Neural progenitor cell (in vitro differentiated cells): ENCODE measurements at regions not wholly inside any gene's neighbourhood (a gene's known extent, or its start where the extent isn't known, plus 50 kb on each side); places are given as distances from the start of the nearest gene placed in this dataset.

Experiments used
- DNase-seq: peaks from one replicate; pipeline ENCODE4 v3.0.0-alpha.2; 2016; ENCODE audit warnings: low spot score
- H2AFZ ChIP-seq: fragments of 200-600 bp; sonication (generic); replicated peaks from 2 replicates; pipeline ENCODE4 v1.6.1; 2016; ENCODE audit warnings: antibody characterized with exemption
- H3F3A ChIP-seq: fragments of 200-600 bp; sonication (generic); 2 replicates; pipeline ENCODE4 v1.6.1; 2016; ENCODE audit warnings: antibody characterized with exemption, low read depth
- H3K27ac ChIP-seq: fragments of 200-600 bp; sonication (generic); 2 replicates; pipeline ENCODE4 v1.5.1; 2016; ENCODE audit warnings: mild to moderate bottlenecking
- H3K27me3 ChIP-seq: fragments of 200-600 bp; sonication (generic); 2 replicates; pipeline ENCODE4 v1.6.1; 2016; ENCODE audit warnings: mild to moderate bottlenecking, moderate library complexity
- H3K36me3 ChIP-seq: fragments of 200-600 bp; sonication (generic); 2 replicates; pipeline ENCODE4 v1.5.1; 2016
- H3K4me1 ChIP-seq: fragments of 200-600 bp; sonication (generic); 2 replicates; pipeline ENCODE4 v1.6.1; 2016; ENCODE audit warnings: mixed run types
- H3K4me2 ChIP-seq: fragments of 200-600 bp; sonication (generic); 2 replicates; pipeline ENCODE4 v1.6.1; 2016
- H3K4me3 ChIP-seq: fragments of 200-600 bp; sonication (generic); 2 replicates; pipeline ENCODE4 v1.5.1; 2016
- H3K79me2 ChIP-seq: fragments of 200-600 bp; sonication (generic); 2 replicates; pipeline ENCODE4 v1.6.1; 2016; ENCODE audit warnings: low read depth
- H3K9ac ChIP-seq: fragments of 200-600 bp; sonication (generic); 2 replicates; pipeline ENCODE4 v1.6.1; 2016
- H3K9me3 ChIP-seq: fragments of 200-600 bp; sonication (generic); 2 replicates; pipeline ENCODE4 v1.5.1; 2016; ENCODE audit warnings: low read depth
- H4K20me1 ChIP-seq: fragments of 200-600 bp; sonication (generic); 2 replicates; pipeline ENCODE4 v1.6.1; 2016; ENCODE audit warnings: low read depth
- H3K27ac Mint-ChIP-seq: 3 replicates; pipeline ENCODE4 v1.8.0; 2021; ENCODE audit warnings: mixed read lengths
- H3K27me3 Mint-ChIP-seq: 2 replicates; pipeline ENCODE4 v1.8.0; 2022; ENCODE audit warnings: low read depth, mild to moderate bottlenecking, inconsistent platforms, moderate library complexity, mixed read lengths; ENCODE audit not compliant: insufficient read depth
- H3K36me3 Mint-ChIP-seq: 3 replicates; pipeline ENCODE4 v1.8.0; 2021; ENCODE audit warnings: mixed read lengths
- H3K4me1 Mint-ChIP-seq: 3 replicates; pipeline ENCODE4 v1.8.0; 2021; ENCODE audit warnings: mixed read lengths
- H3K4me3 Mint-ChIP-seq: 3 replicates; pipeline ENCODE4 v1.8.0; 2021; ENCODE audit warnings: mild to moderate bottlenecking, moderate library complexity, mixed read lengths
- H3K9me3 Mint-ChIP-seq: 3 replicates; pipeline ENCODE4 v1.8.0; 2020; ENCODE audit warnings: mixed read lengths
- CTCF ChIP-seq: fragments of 200-600 bp; sonication (generic); IDR thresholded peaks from 2 replicates; pipeline ENCODE4 v1.5.1; 2017; ENCODE audit warnings: antibody characterized with exemption, mild to moderate bottlenecking
- EZH2 ChIP-seq: fragments of 200-600 bp; sonication (generic); IDR thresholded peaks from 2 replicates; pipeline ENCODE4 v1.6.1; 2017; ENCODE audit warnings: antibody characterized with exemption, mild to moderate bottlenecking, moderate library complexity
- EZH2phosphoT487 ChIP-seq: fragments of 200-600 bp; sonication (generic); IDR thresholded peaks from 2 replicates; pipeline ENCODE4 v1.6.1; 2017; ENCODE audit warnings: antibody characterized with exemption

- Histone ChIP-seq H3F3A (peaks cover under 1% of the 10 kb centered on the region), H3K9ac (no peak overlapping the region), H3K4me3 (no peak overlapping the region), H3K27ac (no peak overlapping the region), H4K20me1 (no peaks in the 10 kb centered on the region), H3K4me1 (peaks cover 30% of the 10 kb centered on the region), H3K36me3 (no peaks in the 10 kb centered on the region), H2AFZ (no peak overlapping the region), H3K9me3 (no peaks in the 10 kb centered on the region), H3K4me2 (no peak overlapping the region), H3K27me3 (no peaks in the 10 kb centered on the region), H3K79me2 (no peaks in the 10 kb centered on the region)
- DNase-seq, result no peak
- peaks cover 9% of the 10 kb centered on the region for H3K9me3 Mint-ChIP-seq
- H3K4me1 Mint-ChIP-seq, result peaks cover 28% of the 10 kb centered on the region
- H3K4me3 Mint-ChIP-seq, result no peak overlapping the region
- peaks cover 5% of the 10 kb centered on the region for H3K36me3 Mint-ChIP-seq
- H3K27me3 Mint-ChIP-seq, result peaks cover 2% of the 10 kb centered on the region
- TF ChIP-seq CTCF (no peak), EZH2 (no peak), EZH2phosphoT487 (no peak)
- H3K27ac Mint-ChIP-seq, result no peak overlapping the region
These were observed 456.5 kb downstream of the STK39 start for GRCh38 chr2:167790781-167791450.

- no peaks in the 10 kb centered on the region for H3K79me2 ChIP-seq
- H3K36me3 Mint-ChIP-seq, result peaks cover 5% of the 10 kb centered on the region
- H3K27me3 Mint-ChIP-seq, result peaks cover 2% of the 10 kb centered on the region
- peaks cover 8% of the 10 kb centered on the region for H3F3A ChIP-seq
- no peak overlapping the region for H3K4me3 Mint-ChIP-seq
- no peak overlapping the region for H3K4me3 ChIP-seq
- H3K27ac Mint-ChIP-seq, result no peak overlapping the region
- no peak for DNase-seq
- no peak overlapping the region for H3K9ac ChIP-seq
- peaks cover 37% of the 10 kb centered on the region for H3K4me1 ChIP-seq
- H3K27me3 ChIP-seq, result no peaks in the 10 kb centered on the region
- H3K4me2 ChIP-seq, result no peak overlapping the region
- no peak overlapping the region for H2AFZ ChIP-seq
- H3K27ac ChIP-seq, result no peak overlapping the region
- H3K9me3 Mint-ChIP-seq, result peaks cover 9% of the 10 kb centered on the region
- TF ChIP-seq EZH2 (no peak), CTCF (no peak)
- H3K4me1 Mint-ChIP-seq, result peaks cover 35% of the 10 kb centered on the region
- no peaks in the 10 kb centered on the region for H4K20me1 ChIP-seq
- H3K9me3 ChIP-seq, result no peaks in the 10 kb centered on the region
- no peaks in the 10 kb centered on the region for H3K36me3 ChIP-seq
These were observed 457.2 kb downstream of the STK39 start for GRCh38 chr2:167790189-167790588.

GRCh38 chr2:167787562-167787961 is 459.8 kb downstream of the STK39 start:
- no peak for TF ChIP-seq EZH2
- no peak for TF ChIP-seq CTCF
- no peak for TF ChIP-seq EZH2phosphoT487
- no peak overlapping the region for H3K9ac ChIP-seq
- H3K79me2 ChIP-seq, result no peaks in the 10 kb centered on the region
- no peak overlapping the region for H3K4me3 Mint-ChIP-seq
- H2AFZ ChIP-seq, result no peak overlapping the region
- DNase-seq, result no peak
- H3K4me1 Mint-ChIP-seq, result peaks cover 38% of the 10 kb centered on the region
- no peaks in the 10 kb centered on the region for H3K9me3 ChIP-seq
- H3K36me3 Mint-ChIP-seq, result peaks cover 5% of the 10 kb centered on the region
- H3K9me3 Mint-ChIP-seq, result peaks cover 9% of the 10 kb centered on the region
- H3K4me3 ChIP-seq, result no peak overlapping the region
- no peak overlapping the region for H3K4me2 ChIP-seq
- peaks cover 2% of the 10 kb centered on the region for H3K27me3 Mint-ChIP-seq
- H4K20me1 ChIP-seq, result no peaks in the 10 kb centered on the region
- peaks cover 43% of the 10 kb centered on the region for H3K4me1 ChIP-seq
- no peaks in the 10 kb centered on the region for H3K36me3 ChIP-seq
- H3K27ac ChIP-seq, result no peak overlapping the region
- H3K27me3 ChIP-seq, result no peaks in the 10 kb centered on the region
- no peak overlapping the region for H3K27ac Mint-ChIP-seq
- H3F3A ChIP-seq, result peaks cover 14% of the 10 kb centered on the region
